ENCODE measurements at regions not wholly inside any gene's neighbourhood (a gene's known extent, or its start where the extent isn't known, plus 50 kb on each side); places are given as distances from the start of the nearest gene placed in this dataset.

DNA sequence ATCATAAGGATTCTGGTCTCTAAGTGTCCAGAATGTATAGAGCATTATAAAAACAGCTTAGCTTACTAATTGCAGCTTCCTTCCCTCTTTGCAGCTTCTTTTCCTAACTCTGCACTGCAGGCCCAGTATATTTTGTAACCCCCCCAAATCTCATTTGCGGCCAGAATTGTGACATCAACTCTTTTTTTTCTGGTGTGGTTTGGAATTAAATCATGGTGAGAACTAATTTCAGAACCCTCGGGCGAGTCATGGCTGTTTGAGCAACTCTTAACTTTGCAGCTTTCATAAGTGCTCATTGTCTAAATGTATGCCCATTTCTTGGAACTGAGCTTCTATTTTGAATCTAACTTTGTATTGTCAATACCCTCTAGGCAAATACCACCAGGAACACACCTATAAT is 187.4 kb downstream of the CYYR1 start:
- DNase-seq (ENCODE audit: low spot score): no peak
- Mint-ChIP-seq H3K36me3 (ENCODE audit: low read depth) (no peaks in the 10 kb centered on the region), H3K27ac (no peak overlapping the region), H3K27me3 (ENCODE audit: insufficient read depth) (no peaks in the 10 kb centered on the region), H3K9me3 (no peaks in the 10 kb centered on the region), H3K4me1 (ENCODE audit: low read depth) (no peaks in the 10 kb centered on the region), H3K4me3 (no peak overlapping the region)
- intact Hi-C loops (cut with micrococcal nuclease): no loop called here

- no peaks in the 10 kb centered on the region for H3K4me1 Mint-ChIP-seq (ENCODE audit: low read depth)
- H3K27ac Mint-ChIP-seq: no peak overlapping the region
- no peak overlapping the region for H3K4me3 Mint-ChIP-seq
- H3K27me3 Mint-ChIP-seq (ENCODE audit: insufficient read depth): no peaks in the 10 kb centered on the region
- no peaks in the 10 kb centered on the region for H3K36me3 Mint-ChIP-seq (ENCODE audit: low read depth)
- H3K9me3 Mint-ChIP-seq: no peaks in the 10 kb centered on the region
- no peak for DNase-seq (ENCODE audit: low spot score)
- intact Hi-C loops (cut with micrococcal nuclease): no loop called here
These were observed 193.5 kb downstream of the CYYR1 start for GRCh38 chr21:26379561-26379960.

DNA sequence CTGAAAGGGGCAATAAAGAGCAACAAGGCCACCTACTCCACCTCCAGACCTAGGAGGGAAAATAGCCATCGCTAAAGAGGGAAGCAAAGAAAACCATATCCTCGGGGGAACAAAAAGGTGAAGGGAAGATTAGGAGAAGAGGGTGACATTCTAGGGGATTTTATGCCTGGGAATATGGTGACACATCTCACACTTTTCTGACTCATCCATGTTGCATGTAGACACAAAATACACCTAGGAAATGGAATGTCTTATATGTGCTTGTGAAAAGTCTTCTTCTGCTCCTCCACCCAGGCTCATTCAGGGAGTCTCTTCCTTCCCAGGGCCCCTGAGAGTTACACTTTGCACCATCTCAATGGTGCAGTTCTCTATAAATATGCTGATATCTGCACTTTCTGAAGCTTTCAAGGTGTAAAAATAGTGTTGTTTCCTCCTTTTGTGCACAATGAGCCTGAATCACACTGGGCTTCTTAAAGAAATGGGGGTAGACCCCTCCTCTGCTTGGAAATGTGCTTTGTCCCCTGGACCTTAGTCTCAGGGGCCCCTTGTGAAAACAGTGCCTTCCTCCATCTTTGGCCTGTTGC is 195.9 kb downstream of the CYYR1 start:
- DNase-seq (ENCODE audit: low spot score): no peak
- intact Hi-C loops (cut with micrococcal nuclease): no loop called here
- Mint-ChIP-seq H3K27me3 (ENCODE audit: insufficient read depth) (no peaks in the 10 kb centered on the region), H3K4me3 (no peak overlapping the region), H3K36me3 (ENCODE audit: low read depth) (no peaks in the 10 kb centered on the region), H3K27ac (no peak overlapping the region), H3K4me1 (ENCODE audit: low read depth) (no peaks in the 10 kb centered on the region), H3K9me3 (no peaks in the 10 kb centered on the region)

DNA sequence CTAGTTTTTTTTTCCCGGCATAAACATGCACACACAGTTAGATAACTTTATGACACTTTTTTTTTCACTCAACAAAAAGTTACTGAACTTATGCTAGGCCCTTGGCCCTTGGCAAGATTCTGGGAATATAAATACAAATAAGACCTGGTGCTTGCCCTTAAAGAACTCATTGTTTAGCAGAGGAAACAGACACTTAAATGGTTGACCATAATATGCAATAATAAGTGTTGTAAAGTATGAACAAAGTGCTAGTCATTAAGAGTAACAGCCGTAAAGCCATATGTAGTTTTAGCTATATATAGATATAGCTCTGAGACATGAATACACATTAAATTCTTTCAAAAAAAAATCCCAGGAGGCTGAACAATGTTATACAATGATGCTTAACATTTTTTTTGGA is 198.3 kb downstream of the CYYR1 start:
- H3K4me3 Mint-ChIP-seq: no peak overlapping the region
- H3K36me3 Mint-ChIP-seq (ENCODE audit: low read depth): no peaks in the 10 kb centered on the region
- intact Hi-C loops (cut with micrococcal nuclease): no loop called here
- no peak overlapping the region for H3K27ac Mint-ChIP-seq
- H3K4me1 Mint-ChIP-seq (ENCODE audit: low read depth): no peaks in the 10 kb centered on the region
- H3K9me3 Mint-ChIP-seq: no peaks in the 10 kb centered on the region
- H3K27me3 Mint-ChIP-seq (ENCODE audit: insufficient read depth): no peaks in the 10 kb centered on the region
- DNase-seq (ENCODE audit: low spot score): no peak

GRCh38 chr21:26368591-26369320 is 198.2 kb upstream of the APP start:
- Mint-ChIP-seq H3K27me3 (ENCODE audit: insufficient read depth) (no peaks in the 10 kb centered on the region), H3K4me3 (no peak overlapping the region), H3K4me1 (ENCODE audit: low read depth) (no peaks in the 10 kb centered on the region), H3K36me3 (ENCODE audit: low read depth) (no peaks in the 10 kb centered on the region), H3K27ac (no peak overlapping the region), H3K9me3 (no peaks in the 10 kb centered on the region)
- DNase-seq (ENCODE audit: low spot score): no peak
- intact Hi-C loops (cut with micrococcal nuclease): no loop called here

DNA sequence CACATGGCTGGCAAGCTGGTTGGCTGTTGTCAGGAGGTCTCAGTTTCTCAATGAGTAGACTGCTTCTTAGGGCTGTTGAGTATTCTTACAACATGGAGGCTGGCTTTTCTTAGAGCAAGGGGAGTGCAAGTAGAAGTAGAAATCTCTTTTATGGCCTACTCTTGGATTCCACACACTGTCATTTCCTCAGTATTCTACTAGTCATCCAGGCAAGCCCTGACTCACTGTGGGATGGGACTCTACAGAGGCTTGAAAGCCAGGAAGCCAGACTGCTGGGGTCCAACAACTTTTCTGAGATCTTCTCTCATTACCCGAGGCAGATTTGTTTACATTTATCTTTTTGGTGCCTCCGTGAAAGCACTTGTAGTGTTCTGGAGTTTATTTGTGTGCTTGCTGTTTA is 196.2 kb upstream of the APP start:
- intact Hi-C loops (cut with micrococcal nuclease): no loop called here
- H3K36me3 Mint-ChIP-seq (ENCODE audit: low read depth): no peaks in the 10 kb centered on the region
- H3K4me3 Mint-ChIP-seq: no peak overlapping the region
- no peaks in the 10 kb centered on the region for H3K9me3 Mint-ChIP-seq
- H3K27me3 Mint-ChIP-seq (ENCODE audit: insufficient read depth): no peaks in the 10 kb centered on the region
- no peak for DNase-seq (ENCODE audit: low spot score)
- no peak overlapping the region for H3K27ac Mint-ChIP-seq
- H3K4me1 Mint-ChIP-seq (ENCODE audit: low read depth): no peaks in the 10 kb centered on the region

DNA sequence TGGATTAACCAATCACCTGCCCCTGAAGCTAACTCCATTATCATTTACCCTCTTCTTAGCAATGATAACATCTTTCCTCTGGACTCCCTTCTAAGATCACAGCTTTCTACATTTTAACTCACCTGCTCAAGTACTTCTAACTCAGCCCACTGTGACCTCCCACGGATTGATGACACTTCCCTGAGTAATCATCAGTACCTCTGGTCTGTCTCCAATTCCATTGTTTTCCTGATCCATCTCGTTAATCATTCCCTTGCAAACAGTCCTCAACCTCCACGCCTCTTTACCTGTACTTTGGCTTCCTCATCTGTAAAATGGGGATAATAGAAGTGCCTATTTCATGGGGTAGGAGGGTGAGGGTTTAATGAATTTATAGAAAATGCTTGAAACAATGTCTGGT is 195.3 kb upstream of the APP start:
- Mint-ChIP-seq H3K4me3 (no peak overlapping the region), H3K4me1 (ENCODE audit: low read depth) (no peaks in the 10 kb centered on the region), H3K27me3 (ENCODE audit: insufficient read depth) (no peaks in the 10 kb centered on the region), H3K36me3 (ENCODE audit: low read depth) (no peaks in the 10 kb centered on the region), H3K27ac (no peak overlapping the region), H3K9me3 (no peaks in the 10 kb centered on the region)
- no peak for DNase-seq (ENCODE audit: low spot score)
- intact Hi-C loops (cut with micrococcal nuclease): no loop called here

DNA sequence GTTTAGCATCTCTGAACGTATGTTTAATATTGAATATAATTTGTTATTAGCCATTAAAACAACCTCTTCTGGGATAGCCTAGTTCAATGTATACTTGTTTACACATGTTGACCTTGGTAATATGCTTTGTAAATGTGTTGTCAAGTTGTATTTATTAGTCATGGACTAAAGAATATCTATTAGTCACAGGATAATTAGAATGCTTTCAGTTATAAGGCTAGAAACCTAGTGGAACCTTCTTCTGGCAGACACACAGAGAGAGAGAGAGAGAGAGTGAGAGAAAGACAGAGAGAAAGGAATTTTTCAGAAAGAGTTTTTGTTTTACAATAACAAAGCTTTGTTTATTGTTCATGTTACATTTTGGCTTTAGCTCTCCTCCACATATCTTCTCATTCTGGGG is 181.1 kb upstream of the APP start:
- H3K27me3 Mint-ChIP-seq (ENCODE audit: insufficient read depth): no peaks in the 10 kb centered on the region
- no peaks in the 10 kb centered on the region for H3K9me3 Mint-ChIP-seq
- no peaks in the 10 kb centered on the region for H3K36me3 Mint-ChIP-seq (ENCODE audit: low read depth)
- intact Hi-C loops (cut with micrococcal nuclease): no loop called here
- H3K4me1 Mint-ChIP-seq (ENCODE audit: low read depth): no peaks in the 10 kb centered on the region
- DNase-seq (ENCODE audit: low spot score): no peak
- H3K4me3 Mint-ChIP-seq: no peak overlapping the region
- H3K27ac Mint-ChIP-seq: no peak overlapping the region

DNA sequence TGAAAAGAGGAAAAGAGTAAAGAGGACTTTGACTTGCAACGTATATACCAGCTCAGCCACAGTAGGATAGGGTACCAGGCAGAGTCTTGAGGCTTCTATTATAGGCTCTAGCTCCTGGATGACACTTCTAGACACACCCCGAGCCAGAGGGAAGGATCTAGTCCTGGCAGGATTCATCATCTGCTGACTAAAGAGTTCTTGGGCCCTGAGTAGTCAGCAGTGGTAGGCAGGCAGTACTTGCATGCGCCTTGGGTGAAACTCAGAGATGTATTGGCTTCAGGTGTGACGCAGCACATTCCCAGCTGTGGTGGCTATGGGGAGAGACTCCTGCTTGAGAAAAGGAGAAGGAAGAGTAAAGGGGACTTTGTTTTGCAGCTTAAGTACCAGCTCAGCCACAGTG is 162.3 kb upstream of the APP start:
- Mint-ChIP-seq H3K36me3 (ENCODE audit: low read depth) (no peaks in the 10 kb centered on the region), H3K9me3 (no peaks in the 10 kb centered on the region), H3K27me3 (ENCODE audit: insufficient read depth) (peaks cover 3% of the 10 kb centered on the region), H3K4me1 (ENCODE audit: low read depth) (no peaks in the 10 kb centered on the region), H3K27ac (no peak overlapping the region), H3K4me3 (no peak overlapping the region)
- intact Hi-C loops (cut with micrococcal nuclease): no loop called here
- no peak for DNase-seq (ENCODE audit: low spot score)

DNA sequence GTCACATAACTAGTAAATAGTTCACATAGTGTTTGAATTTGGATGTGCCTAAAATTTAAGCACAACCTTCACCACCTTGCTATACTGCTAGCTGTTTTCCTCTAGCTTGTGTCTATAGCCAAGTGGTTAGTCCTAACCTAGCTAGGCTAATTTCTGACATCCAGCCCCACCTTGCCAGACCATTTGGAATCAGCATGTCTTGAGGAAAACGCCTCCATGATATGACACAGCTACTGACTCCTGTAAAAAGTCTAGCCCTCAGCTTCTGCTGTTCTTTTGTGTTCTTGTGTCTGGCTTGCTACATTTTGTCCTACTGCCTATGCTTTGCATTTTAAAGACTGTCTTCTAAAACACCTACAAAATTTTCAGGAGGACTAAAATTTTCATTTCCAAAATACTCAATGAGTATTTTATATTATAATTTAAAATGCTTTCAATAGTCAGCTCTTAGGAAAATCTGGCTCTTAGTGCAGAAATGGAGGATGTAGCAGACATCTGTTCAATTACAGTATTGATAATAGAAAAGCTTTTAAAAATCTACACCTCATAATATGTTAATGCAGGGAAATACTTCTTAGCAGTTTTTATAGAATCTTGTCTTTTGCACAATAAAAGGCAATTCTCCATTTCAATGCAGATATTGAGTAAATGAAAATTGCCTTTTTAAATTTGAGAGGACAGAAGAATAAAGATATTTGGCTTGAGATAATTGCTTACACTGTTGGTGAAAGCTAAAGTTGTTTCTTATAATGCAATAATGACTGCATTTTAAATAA is 160.8 kb upstream of the APP start:
- DNase-seq (ENCODE audit: low spot score): no peak
- Mint-ChIP-seq H3K27me3 (ENCODE audit: insufficient read depth) (no peaks in the 10 kb centered on the region), H3K9me3 (no peaks in the 10 kb centered on the region), H3K27ac (no peak overlapping the region), H3K36me3 (ENCODE audit: low read depth) (no peaks in the 10 kb centered on the region), H3K4me1 (ENCODE audit: low read depth) (no peaks in the 10 kb centered on the region), H3K4me3 (no peak overlapping the region)
- intact Hi-C loops (cut with micrococcal nuclease): no loop called here

DNA sequence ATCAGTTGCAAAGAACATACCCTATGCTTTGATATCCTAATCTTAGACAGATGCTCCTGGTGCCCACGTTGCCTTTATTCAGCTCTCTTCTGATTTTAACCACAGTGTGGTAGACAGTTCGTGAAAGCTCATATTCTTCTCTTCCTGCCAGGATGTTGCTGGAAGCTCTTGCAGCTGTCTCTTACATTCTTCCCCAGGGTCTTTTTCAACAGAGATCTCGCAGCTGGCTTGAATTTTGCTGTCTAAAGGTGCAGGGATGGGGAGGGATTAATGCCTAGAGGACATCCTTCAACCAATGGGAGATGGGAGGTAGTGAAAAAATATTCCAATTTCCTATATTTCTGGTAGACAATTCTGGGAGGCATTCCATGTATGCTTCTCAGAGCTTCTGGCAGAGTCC is 150.0 kb upstream of the APP start:
- Mint-ChIP-seq H3K9me3 (no peaks in the 10 kb centered on the region), H3K4me1 (ENCODE audit: low read depth) (no peaks in the 10 kb centered on the region), H3K27me3 (ENCODE audit: insufficient read depth) (no peaks in the 10 kb centered on the region), H3K36me3 (ENCODE audit: low read depth) (no peaks in the 10 kb centered on the region), H3K27ac (no peak overlapping the region), H3K4me3 (no peak overlapping the region)
- no peak for DNase-seq (ENCODE audit: low spot score)
- intact Hi-C loops (cut with micrococcal nuclease): no loop called here

GRCh38 chr21:26307640-26308039 is 137.1 kb upstream of the APP start:
- H3K9me3 Mint-ChIP-seq: peaks cover 28% of the 10 kb centered on the region
- H3K27ac Mint-ChIP-seq: no peak overlapping the region
- no peaks in the 10 kb centered on the region for H3K36me3 Mint-ChIP-seq (ENCODE audit: low read depth)
- peaks cover 6% of the 10 kb centered on the region for H3K4me1 Mint-ChIP-seq (ENCODE audit: low read depth)
- H3K4me3 Mint-ChIP-seq: no peak overlapping the region
- intact Hi-C loops (cut with micrococcal nuclease): no loop called here
- DNase-seq (ENCODE audit: low spot score): no peak
- H3K27me3 Mint-ChIP-seq (ENCODE audit: insufficient read depth): peaks cover 2% of the 10 kb centered on the region

DNA sequence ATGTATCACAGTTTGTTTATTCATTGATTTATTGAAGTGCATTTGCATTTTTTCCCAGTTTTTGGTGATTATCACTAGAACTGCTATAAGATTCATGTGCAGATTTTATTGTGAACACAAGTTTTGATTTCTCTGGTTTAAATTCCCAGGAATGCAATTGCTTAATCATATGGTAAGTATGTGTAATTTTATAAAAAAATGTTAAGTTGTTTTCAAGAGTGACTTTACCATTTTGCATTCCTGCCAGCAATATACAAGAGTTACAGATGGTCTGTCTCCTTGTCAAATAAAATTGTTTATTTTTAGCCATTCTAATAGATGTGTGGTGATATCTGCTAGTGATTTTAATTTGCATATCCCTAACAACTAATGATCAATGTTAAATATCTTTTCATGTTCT is 127.3 kb upstream of the APP start:
- H3K4me3 Mint-ChIP-seq: no peak overlapping the region
- H3K27ac Mint-ChIP-seq: no peak overlapping the region
- no peaks in the 10 kb centered on the region for H3K27me3 Mint-ChIP-seq (ENCODE audit: insufficient read depth)
- H3K4me1 Mint-ChIP-seq (ENCODE audit: low read depth): no peaks in the 10 kb centered on the region
- no peak for DNase-seq (ENCODE audit: low spot score)
- H3K9me3 Mint-ChIP-seq: peaks cover 12% of the 10 kb centered on the region
- no peaks in the 10 kb centered on the region for H3K36me3 Mint-ChIP-seq (ENCODE audit: low read depth)
- intact Hi-C loops (cut with micrococcal nuclease): no loop called here

Measured in activated T-helper 1 cell treated with anti-CD3 and anti-CD28 coated beads, Interleukin-12 subunit alpha, Interleukin-12 subunit beta, Interleukin-2, Interleukin-4 antibody, amounts not matched to agents 30 ng/mL and 10 ng/mL and 1 ng/mL, durations not matched to agents 14 hours and 24 hours and 36 hours (primary cell).